SK-N-SH treated with all-trans-retinoic acid at 6 μM for 48 hours (cell line): ENCODE measurements at regions not wholly inside any gene's neighbourhood (a gene's known extent, or its start where the extent isn't known, plus 50 kb on each side); places are given as distances from the start of the nearest gene placed in this dataset.

Experiments
- PATZ1 ChIP-seq: fragments of 250-450 bp; sonication (Bioruptor Pico); IDR thresholded peaks from 2 replicates; pipeline ENCODE4 v1.8.0; 2020; ENCODE audit warnings: mild to moderate bottlenecking, moderate library complexity, borderline replicate concordance
- RARB ChIP-seq: fragments of 250-450 bp; sonication (Bioruptor Pico); IDR thresholded peaks from 2 replicates; pipeline ENCODE4 v1.8.0; 2021; ENCODE audit warnings: mild to moderate bottlenecking, moderate library complexity

- TF ChIP-seq PATZ1, result no peak
- TF ChIP-seq RARB, result no peak
Measured at GRCh38 chr2:4979111-4979510, 713.1 kb upstream of the SOX11 start.
